CD4-positive, alpha-beta T cell (primary cell): ENCODE measurements at regions not wholly inside any gene's neighbourhood (a gene's known extent, or its start where the extent isn't known, plus 50 kb on each side); places are given as distances from the start of the nearest gene placed in this dataset.

Source experiments
- ATAC-seq: fragments of 200-7000 bp; cut with Tn5 transposase; one replicate; pipeline ENCODE4 v1.10.0; 2022; ENCODE audit warnings: mild to moderate bottlenecking; ENCODE audit not compliant: poor library complexity
- CTCF ChIA-PET: fragments of 350-600 bp; sonication (Branson Sonifier 250); formaldehyde crosslinking; loops from one replicate; lab custom pipeline; 2021; ENCODE audit warnings: antibody characterized with exemption, inconsistent platforms; lab: Charles Lee
- POLR2A ChIA-PET: fragments of 350-600 bp; sonication (Branson Sonifier 250); formaldehyde crosslinking; loops from one replicate; lab custom pipeline; 2021; ENCODE audit warnings: antibody characterized with exemption, inconsistent platforms; lab: Charles Lee
- DNase-seq, 14 experiments: peaks; one replicate each; pipeline ENCODE4 v3.0.0-alpha.2; 2013 to 2020; ENCODE audit warnings: mixed read lengths in 2 of 14
- H3K27ac ChIP-seq, 2 donors: one replicate each; pipeline versions ENCODE4 v1.5.1 to v1.7.0; 2013; ENCODE audit warnings: low read length in 2 of 2, low read depth in 1 of 2, mild to moderate bottlenecking in 1 of 2
- H3K27me3 ChIP-seq, 2 experiments: 1 replicate in 1 of 2; 2 replicates in 1 of 2; pipeline versions ENCODE4 v1.6.1 to v1.7.0; 2013; ENCODE audit warnings: low read length in 2 of 2, control low read depth in 1 of 2, mild to moderate bottlenecking in 1 of 2, moderate library complexity in 1 of 2; ENCODE audit not compliant: insufficient read depth in 2 of 2, control insufficient read depth in 1 of 2
- H3K36me3 ChIP-seq: one replicate; pipeline ENCODE4 v1.6.1; 2013; ENCODE audit warnings: low read length, control low read depth; ENCODE audit not compliant: insufficient read depth
- H3K4me1 ChIP-seq: one replicate; pipeline ENCODE4 v1.6.1; 2013; ENCODE audit warnings: low read length, control low read depth; ENCODE audit not compliant: insufficient read depth
- H3K4me3 ChIP-seq: one replicate; pipeline ENCODE4 v1.5.1; 2013; ENCODE audit warnings: mild to moderate bottlenecking, low read length, moderate library complexity
- H3K9me3 ChIP-seq, 2 experiments: 1 replicate in 1 of 2; 2 replicates in 1 of 2; pipeline versions ENCODE4 v1.6.1 to v1.7.0; 2013; ENCODE audit warnings: low read length in 2 of 2, mild to moderate bottlenecking in 2 of 2, control low read depth in 1 of 2, moderate library complexity in 1 of 2; ENCODE audit not compliant: control insufficient read depth in 1 of 2, insufficient read depth in 1 of 2
- H3K27ac Mint-ChIP-seq: one replicate; pipeline ENCODE4 v1.8.0; 2020; ENCODE audit warnings: mixed read lengths
- H3K27me3 Mint-ChIP-seq: one replicate; pipeline ENCODE4 v1.8.0; 2021; ENCODE audit warnings: mixed read lengths
- H3K36me3 Mint-ChIP-seq: one replicate; pipeline ENCODE4 v1.8.0; 2021; ENCODE audit warnings: low read depth, mixed read lengths
- H3K4me1 Mint-ChIP-seq: one replicate; pipeline ENCODE4 v1.8.0; 2021; ENCODE audit warnings: low read depth, mixed read lengths
- H3K4me3 Mint-ChIP-seq: one replicate; pipeline ENCODE4 v1.8.0; 2020; ENCODE audit warnings: mild to moderate bottlenecking, mixed read lengths
- H3K9me3 Mint-ChIP-seq: one replicate; pipeline ENCODE4 v1.8.0; 2020; ENCODE audit warnings: mixed read lengths
- intact Hi-C, 2 experiments: fragments of 100-400 bp; cut with DNase I in 1 of 2; cut with micrococcal nuclease in 1 of 2; formaldehyde crosslinking; loops; one replicate each; pipeline versions ENCODE4 v1.15.1 to v1.9.0; 2023 to 2025; cut with DNase I, micrococcal nuclease
- TF ChIP-seq, protein P1 (sequence below): fragments of 200-600 bp; IDR thresholded peaks from one replicate; pipeline ENCODE4 v1.8.0; 2022; ENCODE audit warnings: antibody characterized with exemption, mild to moderate bottlenecking

- H3K9me3 Mint-ChIP-seq: no peaks in the 10 kb centered on the region
- Histone ChIP-seq H3K27me3 (peaks cover 11 to 19% of the 10 kb centered on the region in 2 experiments), H3K27ac (no peak overlapping the region), H3K4me1 (no peaks in the 10 kb centered on the region), H3K4me3 (no peak overlapping the region), H3K9me3 (peaks cover 0 to 3% of the 10 kb centered on the region in 2 experiments), H3K36me3 (no peaks in the 10 kb centered on the region)
- H3K36me3 Mint-ChIP-seq: no peaks in the 10 kb centered on the region
- TF ChIP-seq, protein P1, sequence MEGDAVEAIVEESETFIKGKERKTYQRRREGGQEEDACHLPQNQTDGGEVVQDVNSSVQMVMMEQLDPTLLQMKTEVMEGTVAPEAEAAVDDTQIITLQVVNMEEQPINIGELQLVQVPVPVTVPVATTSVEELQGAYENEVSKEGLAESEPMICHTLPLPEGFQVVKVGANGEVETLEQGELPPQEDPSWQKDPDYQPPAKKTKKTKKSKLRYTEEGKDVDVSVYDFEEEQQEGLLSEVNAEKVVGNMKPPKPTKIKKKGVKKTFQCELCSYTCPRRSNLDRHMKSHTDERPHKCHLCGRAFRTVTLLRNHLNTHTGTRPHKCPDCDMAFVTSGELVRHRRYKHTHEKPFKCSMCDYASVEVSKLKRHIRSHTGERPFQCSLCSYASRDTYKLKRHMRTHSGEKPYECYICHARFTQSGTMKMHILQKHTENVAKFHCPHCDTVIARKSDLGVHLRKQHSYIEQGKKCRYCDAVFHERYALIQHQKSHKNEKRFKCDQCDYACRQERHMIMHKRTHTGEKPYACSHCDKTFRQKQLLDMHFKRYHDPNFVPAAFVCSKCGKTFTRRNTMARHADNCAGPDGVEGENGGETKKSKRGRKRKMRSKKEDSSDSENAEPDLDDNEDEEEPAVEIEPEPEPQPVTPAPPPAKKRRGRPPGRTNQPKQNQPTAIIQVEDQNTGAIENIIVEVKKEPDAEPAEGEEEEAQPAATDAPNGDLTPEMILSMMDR: no peak
- POLR2A ChIA-PET: no interaction called here
- DNase-seq (no peak), ATAC-seq (no peak)
- H3K27me3 Mint-ChIP-seq: peaks cover 52% of the 10 kb centered on the region
- H3K27ac Mint-ChIP-seq: no peak overlapping the region
- intact Hi-C loops: no loop called here
- CTCF ChIA-PET: no interaction called here
- H3K4me3 Mint-ChIP-seq: no peak overlapping the region
- H3K4me1 Mint-ChIP-seq: no peaks in the 10 kb centered on the region
These were observed 222.7 kb upstream of the GJB5 start for GRCh38 chr1:34532113-34532512.

- Mint-ChIP-seq H3K27me3 (peaks cover 52% of the 10 kb centered on the region), H3K36me3 (no peaks in the 10 kb centered on the region), H3K27ac (no peak overlapping the region), H3K9me3 (no peaks in the 10 kb centered on the region), H3K4me3 (no peak overlapping the region), H3K4me1 (no peaks in the 10 kb centered on the region)
- Histone ChIP-seq H3K27ac (no peak overlapping the region), H3K4me3 (no peak overlapping the region), H3K27me3 (peaks cover 15 to 17% of the 10 kb centered on the region in 2 experiments), H3K9me3 (peaks cover 0 to 3% of the 10 kb centered on the region in 2 experiments), H3K36me3 (no peaks in the 10 kb centered on the region), H3K4me1 (no peaks in the 10 kb centered on the region)
- ChIA-PET POLR2A (no interaction called here), CTCF (no interaction called here)
- intact Hi-C loops: no loop called here
- DNase-seq (no peak), ATAC-seq (no peak)
- TF ChIP-seq, protein P1: no peak
These were observed 216.4 kb upstream of the GJB5 start for GRCh38 chr1:34538481-34538880.

DNA sequence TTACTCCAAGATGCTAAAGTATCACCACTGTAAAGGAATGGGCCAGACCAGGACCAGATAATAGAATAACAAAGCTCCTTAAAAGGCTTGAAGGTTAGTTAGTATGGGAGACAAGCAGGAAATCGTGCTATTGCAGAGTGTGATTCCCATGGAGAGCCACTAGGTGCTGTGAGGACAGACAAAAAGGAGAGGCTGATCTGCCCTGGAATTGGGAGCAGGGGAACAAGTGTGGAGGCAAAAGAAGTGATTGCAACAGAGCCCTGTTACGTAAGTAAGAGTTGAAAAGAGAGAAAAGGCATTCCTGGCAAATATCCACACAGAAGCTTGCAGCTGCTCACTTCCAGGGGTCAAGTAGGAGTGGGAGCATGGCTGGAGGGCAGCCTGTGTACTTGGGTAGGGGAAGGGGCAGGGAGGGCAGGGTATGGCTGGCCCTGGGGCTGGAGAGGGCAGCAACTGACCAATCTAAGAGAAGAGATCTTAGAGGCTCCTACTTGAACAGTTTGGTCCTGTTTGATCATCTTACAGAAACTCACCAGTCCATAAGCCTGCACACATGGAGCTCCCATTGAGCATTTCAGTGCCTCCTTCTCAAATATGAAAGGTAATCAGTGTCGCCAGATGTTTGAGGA lies 207.7 kb upstream of the GJB5 start:
- H3K36me3 ChIP-seq: no peaks in the 10 kb centered on the region
- ChIA-PET POLR2A (no interaction called here), CTCF (no interaction called here)
- H3K9me3 ChIP-seq: peaks cover 0 to 9% of the 10 kb centered on the region in 2 experiments
- H3K4me3 ChIP-seq: no peak overlapping the region
- H3K4me1 Mint-ChIP-seq: no peaks in the 10 kb centered on the region
- DNase-seq: no peak
- H3K27me3 ChIP-seq: peaks cover 8 to 17% of the 10 kb centered on the region in 2 experiments
- no peak overlapping the region for H3K27ac Mint-ChIP-seq
- no peak for ATAC-seq
- no peak overlapping the region for H3K27ac ChIP-seq
- no peaks in the 10 kb centered on the region for H3K4me1 ChIP-seq
- H3K9me3 Mint-ChIP-seq: peaks cover 5% of the 10 kb centered on the region
- no peak overlapping the region for H3K4me3 Mint-ChIP-seq
- H3K36me3 Mint-ChIP-seq: no peaks in the 10 kb centered on the region
- TF ChIP-seq, protein P1: no peak
- peaks cover 39% of the 10 kb centered on the region for H3K27me3 Mint-ChIP-seq
- intact Hi-C loops: no loop called here
